ENCODE measurements at regions not wholly inside any gene's neighbourhood (a gene's known extent, or its start where the extent isn't known, plus 50 kb on each side); places are given as distances from the start of the nearest gene placed in this dataset.

DNA sequence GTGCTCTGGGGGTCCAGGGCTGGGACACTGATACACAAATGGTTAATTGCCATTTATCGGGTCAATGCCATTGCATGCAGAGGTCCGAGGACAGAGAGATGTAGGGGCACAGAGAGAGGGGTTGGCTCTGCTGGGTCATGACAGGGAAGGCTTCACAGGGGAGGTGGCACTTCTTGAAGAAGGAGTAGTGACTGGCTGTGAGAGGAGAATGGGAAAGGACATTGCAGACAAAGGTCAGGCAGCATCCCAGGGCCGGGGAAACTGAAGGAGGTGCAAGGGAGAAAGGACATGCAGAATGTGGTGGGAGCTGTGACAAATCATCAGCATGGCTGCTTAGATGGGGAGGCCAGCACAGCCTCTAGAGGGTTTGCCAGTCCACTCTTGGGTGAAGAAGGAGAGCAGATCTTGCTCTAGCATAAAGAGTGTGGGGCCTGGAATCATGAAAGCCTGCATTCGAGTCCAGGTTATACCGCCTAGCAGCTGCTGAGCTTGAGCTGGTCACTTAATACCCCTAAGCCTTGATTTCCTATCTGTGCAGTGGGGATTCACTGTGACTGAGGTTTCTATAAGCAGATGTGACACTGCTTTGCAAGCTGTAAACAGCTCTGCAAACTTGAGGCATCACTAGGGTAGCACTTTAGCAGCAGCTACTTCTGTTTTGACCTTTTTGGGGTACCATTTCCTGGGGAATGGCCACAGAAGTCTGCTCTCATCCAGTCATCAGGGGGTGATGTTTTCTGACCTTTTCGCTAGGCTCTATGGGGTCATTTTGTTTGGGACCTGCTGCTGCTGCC lies 59.2 kb upstream of the EPS8L3 start:
- BruUV-seq (replicated peaks): no TSS peak
- ChIA-PET CTCF (interaction anchor here (1.1 kb wide), 1 partner anchor 162 kb away, joined by 3 read pairs; the partner anchor contains the start of gene AHCYL1), RAD21 (ENCODE audit: low non-redundant PET in 1 of 2, low total read pairs in 2 of 2, uncharacterized antibody in 2 of 2, unreplicated experiment in 2 of 2) (no interaction called here), POLR2A (no interaction called here)
- Histone ChIP-seq H3K9ac (ENCODE audit: low read length) (no peak overlapping the region), H3K27me3 (ENCODE audit: insufficient read depth, low read length) (no peaks in the 10 kb centered on the region), H4K20me1 (ENCODE audit: insufficient read depth) (no peaks in the 10 kb centered on the region), H3K27ac (ENCODE audit: low read depth, low read length) (no peak overlapping the region), H2AFZ (ENCODE audit: low read depth, low read length, poor library complexity, severe bottlenecking) (no peak overlapping the region), H3K4me2 (ENCODE audit: low read length) (peak overlapping the region; percentile 66), H3K9me2 (ENCODE audit: insufficient read depth) (no peaks in the 10 kb centered on the region), H3K4me1 (ENCODE audit: control insufficient read depth in 1 of 2, insufficient read depth in 2 of 2, low read length in 2 of 2) (peaks cover 19 to 59% of the 10 kb centered on the region in 2 experiments), H3K9me3 (ENCODE audit: control insufficient read depth in 1 of 2, insufficient read depth in 1 of 2, low read depth in 1 of 2, low read length in 2 of 2) (no peaks in the 10 kb centered on the region), H3K4me3 (replicated peaks in 1 of 2; ENCODE audit: low read depth in 1 of 2, low read length in 2 of 2) (no peak overlapping the region), H3K79me2 (ENCODE audit: insufficient read depth, low read length) (no peaks in the 10 kb centered on the region), H3K36me3 (ENCODE audit: control insufficient read depth in 1 of 2, insufficient read depth in 2 of 2, low read length in 2 of 2) (no peaks in the 10 kb centered on the region)
- ATAC-seq (no peak), DNase-seq (ENCODE audit: low read depth, low spot score) (no peak)
- TF ChIP-seq, protein P1, sequence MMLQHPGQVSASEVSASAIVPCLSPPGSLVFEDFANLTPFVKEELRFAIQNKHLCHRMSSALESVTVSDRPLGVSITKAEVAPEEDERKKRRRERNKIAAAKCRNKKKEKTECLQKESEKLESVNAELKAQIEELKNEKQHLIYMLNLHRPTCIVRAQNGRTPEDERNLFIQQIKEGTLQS (IDR thresholded peaks at IDR 0.05): no peak
- TF ChIP-seq CTCF (IDR thresholded peaks at IDR 0.05 in 2 of 3, conservative IDR thresholded peaks at IDR 0.05 in 1 of 3; ENCODE audit: borderline replicate concordance in 1 of 3, insufficient read depth in 1 of 3, low read depth in 2 of 3, low read length in 2 of 3) (no peak), SP1 (IDR thresholded peaks at IDR 0.05; ENCODE audit: low read depth) (no peak), TCF7L2 (IDR thresholded peaks at IDR 0.05; ENCODE audit: borderline replicate concordance, extremely low read depth, insufficient read depth, insufficient read length) (no peak), ELF1 (IDR thresholded peaks at IDR 0.05; ENCODE audit: borderline replicate concordance, low read depth) (no peak), RAD21 (IDR thresholded peaks at IDR 0.05; ENCODE audit: low read depth) (no peak), CEBPB (IDR thresholded peaks at IDR 0.05; ENCODE audit: low read depth) (no peak), ZNF274 (IDR thresholded peaks at IDR 0.05; ENCODE audit: low read depth, low read length) (no peak), YY1 (IDR thresholded peaks at IDR 0.05; ENCODE audit: extremely low read depth, insufficient replicate concordance, low read depth, low read length) (no peak), POLR2A (IDR thresholded peaks at IDR 0.05; ENCODE audit: borderline replicate concordance, extremely low read depth, insufficient read depth, insufficient read length) (no peak), JUND (IDR thresholded peaks at IDR 0.05) (no peak), CBX3 (IDR thresholded peaks at IDR 0.05; ENCODE audit: low read depth) (no peak), EZH2 (IDR thresholded peaks at IDR 0.05) (no peak), SIN3A (IDR thresholded peaks at IDR 0.05; ENCODE audit: low read depth) (no peak)
- TF ChIP-seq, protein P2, sequence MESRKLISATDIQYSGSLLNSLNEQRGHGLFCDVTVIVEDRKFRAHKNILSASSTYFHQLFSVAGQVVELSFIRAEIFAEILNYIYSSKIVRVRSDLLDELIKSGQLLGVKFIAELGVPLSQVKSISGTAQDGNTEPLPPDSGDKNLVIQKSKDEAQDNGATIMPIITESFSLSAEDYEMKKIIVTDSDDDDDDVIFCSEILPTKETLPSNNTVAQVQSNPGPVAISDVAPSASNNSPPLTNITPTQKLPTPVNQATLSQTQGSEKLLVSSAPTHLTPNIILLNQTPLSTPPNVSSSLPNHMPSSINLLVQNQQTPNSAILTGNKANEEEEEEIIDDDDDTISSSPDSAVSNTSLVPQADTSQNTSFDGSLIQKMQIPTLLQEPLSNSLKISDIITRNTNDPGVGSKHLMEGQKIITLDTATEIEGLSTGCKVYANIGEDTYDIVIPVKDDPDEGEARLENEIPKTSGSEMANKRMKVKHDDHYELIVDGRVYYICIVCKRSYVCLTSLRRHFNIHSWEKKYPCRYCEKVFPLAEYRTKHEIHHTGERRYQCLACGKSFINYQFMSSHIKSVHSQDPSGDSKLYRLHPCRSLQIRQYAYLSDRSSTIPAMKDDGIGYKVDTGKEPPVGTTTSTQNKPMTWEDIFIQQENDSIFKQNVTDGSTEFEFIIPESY (IDR thresholded peaks at IDR 0.05; ENCODE audit: extremely low read depth, insufficient replicate concordance, low read length): no peak
- TF ChIP-seq, protein P3, sequence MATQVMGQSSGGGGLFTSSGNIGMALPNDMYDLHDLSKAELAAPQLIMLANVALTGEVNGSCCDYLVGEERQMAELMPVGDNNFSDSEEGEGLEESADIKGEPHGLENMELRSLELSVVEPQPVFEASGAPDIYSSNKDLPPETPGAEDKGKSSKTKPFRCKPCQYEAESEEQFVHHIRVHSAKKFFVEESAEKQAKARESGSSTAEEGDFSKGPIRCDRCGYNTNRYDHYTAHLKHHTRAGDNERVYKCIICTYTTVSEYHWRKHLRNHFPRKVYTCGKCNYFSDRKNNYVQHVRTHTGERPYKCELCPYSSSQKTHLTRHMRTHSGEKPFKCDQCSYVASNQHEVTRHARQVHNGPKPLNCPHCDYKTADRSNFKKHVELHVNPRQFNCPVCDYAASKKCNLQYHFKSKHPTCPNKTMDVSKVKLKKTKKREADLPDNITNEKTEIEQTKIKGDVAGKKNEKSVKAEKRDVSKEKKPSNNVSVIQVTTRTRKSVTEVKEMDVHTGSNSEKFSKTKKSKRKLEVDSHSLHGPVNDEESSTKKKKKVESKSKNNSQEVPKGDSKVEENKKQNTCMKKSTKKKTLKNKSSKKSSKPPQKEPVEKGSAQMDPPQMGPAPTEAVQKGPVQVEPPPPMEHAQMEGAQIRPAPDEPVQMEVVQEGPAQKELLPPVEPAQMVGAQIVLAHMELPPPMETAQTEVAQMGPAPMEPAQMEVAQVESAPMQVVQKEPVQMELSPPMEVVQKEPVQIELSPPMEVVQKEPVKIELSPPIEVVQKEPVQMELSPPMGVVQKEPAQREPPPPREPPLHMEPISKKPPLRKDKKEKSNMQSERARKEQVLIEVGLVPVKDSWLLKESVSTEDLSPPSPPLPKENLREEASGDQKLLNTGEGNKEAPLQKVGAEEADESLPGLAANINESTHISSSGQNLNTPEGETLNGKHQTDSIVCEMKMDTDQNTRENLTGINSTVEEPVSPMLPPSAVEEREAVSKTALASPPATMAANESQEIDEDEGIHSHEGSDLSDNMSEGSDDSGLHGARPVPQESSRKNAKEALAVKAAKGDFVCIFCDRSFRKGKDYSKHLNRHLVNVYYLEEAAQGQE (IDR thresholded peaks at IDR 0.05; ENCODE audit: low read depth): no peak
- intact Hi-C loops (cut with micrococcal nuclease): no loop called here

Measured in HCT116 (cell line).